ENCODE measurements at regions not wholly inside any gene's neighbourhood (a gene's known extent, or its start where the extent isn't known, plus 50 kb on each side); places are given as distances from the start of the nearest gene placed in this dataset.
A peak's percentile ranks its signal among the peaks of the same experiment; 100 is the strongest.
"Not testable (repeated sequence)": the region's sequence is repeated elsewhere in the genome, so short reads cannot be mapped to it uniquely, and the experiment has no call there.

DNA sequence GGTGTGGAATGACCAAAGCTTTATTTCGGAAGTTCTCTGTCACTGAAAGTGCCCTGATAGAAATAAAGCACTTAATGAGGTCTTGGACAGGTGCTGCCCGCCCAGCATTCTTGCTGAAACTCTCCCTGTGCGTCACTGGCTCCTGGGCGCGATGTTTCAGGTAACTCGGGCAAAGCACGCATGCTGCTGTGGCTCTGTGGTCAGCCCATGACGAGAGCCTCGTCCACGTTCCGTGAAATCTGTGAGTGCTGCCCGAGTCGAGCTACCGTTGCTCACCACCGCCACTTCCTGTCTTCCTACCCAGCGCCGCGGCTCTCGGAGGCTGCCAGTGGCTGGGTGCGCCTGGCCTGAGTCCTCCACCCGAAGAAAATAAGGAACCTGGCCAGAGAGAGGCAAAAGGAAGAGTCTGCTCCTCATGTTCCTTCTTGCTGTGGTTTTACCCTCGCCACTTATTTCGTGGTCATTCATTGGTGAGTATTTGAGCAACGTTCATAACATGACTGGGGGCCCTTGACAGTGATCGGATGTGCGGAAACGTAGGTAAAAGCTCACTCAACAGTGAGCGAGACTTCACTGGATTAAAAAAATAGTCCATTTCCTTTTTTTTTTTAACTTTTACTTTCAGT lies 95.5 kb downstream of the MAP3K8 start:
- H3K4me3 ChIP-seq (ENCODE audit: low read length): no peak overlapping the region
- no peak overlapping the region for H3K4ac ChIP-seq (ENCODE audit: low read depth, low read length)
- H2AK5ac ChIP-seq (ENCODE audit: low read length): no peak overlapping the region
- no CpG with 5 or more reads among the region's 28 CpGs for WGBS (ENCODE audit: extremely low coverage, insufficient coverage, low lambda C conversion rate)
- H3K27ac ChIP-seq (ENCODE audit: low read depth, low read length): no peak overlapping the region
- no peak overlapping the region for H2BK15ac ChIP-seq (replicated peaks; ENCODE audit: low read depth)
- no peaks in the 10 kb centered on the region for H3K27me3 ChIP-seq (ENCODE audit: insufficient read depth, low read length, poor library complexity)
- no peak overlapping the region for H3K4me2 ChIP-seq (ENCODE audit: low read length)
- H4K8ac ChIP-seq (ENCODE audit: low read depth, low read length): no peak overlapping the region
- H3K79me2 ChIP-seq (ENCODE audit: control insufficient read depth, insufficient read depth, low read length): no peaks in the 10 kb centered on the region
- no peak overlapping the region for H3K23ac ChIP-seq (ENCODE audit: low read length)
- no peak overlapping the region for H3K18ac ChIP-seq (ENCODE audit: low read length)
- no peaks in the 10 kb centered on the region for H3K4me1 ChIP-seq (ENCODE audit: control insufficient read depth, low read depth, low read length)
- no peak overlapping the region for H2BK120ac ChIP-seq (ENCODE audit: low read depth, low read length)
- no peak overlapping the region for H3K56ac ChIP-seq (ENCODE audit: low read length)
- no peak overlapping the region for H2BK5ac ChIP-seq (ENCODE audit: low read length)
- no peak for DNase-seq
- H3K9ac ChIP-seq (ENCODE audit: low read length): no peak overlapping the region
- H4K5ac ChIP-seq (ENCODE audit: low read length): no peak overlapping the region
- H3K79me1 ChIP-seq (ENCODE audit: low read length): no peaks in the 10 kb centered on the region
- H3K36me3 ChIP-seq (ENCODE audit: control insufficient read depth, insufficient read depth, low read length): no peaks in the 10 kb centered on the region

DNA sequence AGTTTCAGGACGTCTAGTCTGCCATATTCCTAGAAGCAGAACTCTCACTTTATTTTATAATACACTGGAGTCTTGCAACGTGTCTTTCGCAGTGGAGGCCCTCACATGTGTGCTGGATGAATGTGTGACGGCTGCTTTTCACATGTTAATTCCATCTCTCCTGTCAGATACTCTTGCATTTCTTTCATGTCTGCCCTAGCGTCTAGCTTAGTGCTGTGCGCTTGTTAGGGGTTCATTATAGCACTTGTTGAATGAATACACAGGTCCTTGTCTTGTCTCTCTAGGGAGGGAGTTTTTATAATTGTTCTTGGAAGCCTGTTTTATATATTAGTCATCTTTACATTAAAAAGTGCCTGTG lies 94.4 kb downstream of the MAP3K8 start:
- Histone ChIP-seq H2BK120ac (ENCODE audit: low read depth, low read length) (no peak overlapping the region), H3K56ac (ENCODE audit: low read length) (no peak overlapping the region), H3K4me2 (ENCODE audit: low read length) (no peak overlapping the region), H3K4ac (ENCODE audit: low read depth, low read length) (no peak overlapping the region), H2AK5ac (ENCODE audit: low read length) (no peak overlapping the region), H3K4me3 (ENCODE audit: low read length) (no peak overlapping the region), H4K8ac (ENCODE audit: low read depth, low read length) (no peak overlapping the region), H3K27me3 (ENCODE audit: insufficient read depth, low read length, poor library complexity) (no peaks in the 10 kb centered on the region), H3K79me2 (ENCODE audit: control insufficient read depth, insufficient read depth, low read length) (no peaks in the 10 kb centered on the region), H3K9ac (ENCODE audit: low read length) (no peak overlapping the region), H2BK15ac (replicated peaks; ENCODE audit: low read depth) (no peak overlapping the region), H3K79me1 (ENCODE audit: low read length) (no peaks in the 10 kb centered on the region), H3K23ac (ENCODE audit: low read length) (no peak overlapping the region), H4K5ac (ENCODE audit: low read length) (no peak overlapping the region), H3K4me1 (ENCODE audit: control insufficient read depth, low read depth, low read length) (no peaks in the 10 kb centered on the region), H3K36me3 (ENCODE audit: control insufficient read depth, insufficient read depth, low read length) (no peaks in the 10 kb centered on the region), H3K27ac (ENCODE audit: low read depth, low read length) (no peak overlapping the region), H3K18ac (ENCODE audit: low read length) (no peak overlapping the region), H2BK5ac (ENCODE audit: low read length) (no peak overlapping the region)
- DNase-seq: no peak
- no CpG with 5 or more reads among the region's 6 CpGs for WGBS (ENCODE audit: extremely low coverage, insufficient coverage, low lambda C conversion rate)

DNA sequence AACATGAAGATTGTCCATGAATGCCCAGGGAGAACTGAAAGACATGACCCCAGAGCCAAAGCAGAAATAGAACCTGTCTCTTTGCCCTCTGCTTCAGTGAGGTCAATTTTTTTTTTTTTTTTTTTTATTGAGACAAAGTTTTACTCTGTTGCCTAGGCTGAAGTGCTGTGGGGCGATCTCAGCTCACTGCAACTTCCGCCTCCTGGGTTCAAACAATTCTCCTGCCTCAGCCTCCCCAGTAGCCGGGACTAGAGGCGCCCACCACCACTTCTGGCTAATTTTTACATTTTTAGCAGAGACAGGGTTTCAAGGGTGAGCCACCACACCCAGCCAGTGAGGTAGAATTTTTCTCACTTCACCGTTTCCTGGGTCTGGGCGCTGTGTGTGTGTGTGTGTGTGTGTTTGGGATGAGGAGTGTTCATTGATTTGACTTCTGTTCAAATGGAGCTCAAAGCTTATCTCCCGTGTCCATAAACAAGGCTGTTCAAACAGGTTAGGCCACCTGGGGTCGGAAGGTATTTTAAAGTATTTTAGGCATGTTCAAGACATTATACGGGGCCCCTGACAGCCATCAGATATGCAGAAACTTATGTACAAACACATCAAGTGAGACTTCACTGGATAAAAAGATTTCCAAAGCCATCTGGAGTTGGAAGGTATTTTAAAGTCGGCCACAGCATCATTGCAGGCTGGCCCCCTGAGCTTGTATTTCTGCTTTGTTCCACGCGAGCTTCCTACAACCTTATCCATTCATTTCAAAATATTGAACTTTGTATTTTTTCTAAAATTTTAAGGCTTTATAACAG lies 93.8 kb downstream of the MAP3K8 start:
- H3K23ac ChIP-seq (ENCODE audit: low read length): no peak overlapping the region
- H3K56ac ChIP-seq (ENCODE audit: low read length): no peak overlapping the region
- no peak overlapping the region for H2BK15ac ChIP-seq (replicated peaks; ENCODE audit: low read depth)
- H3K4me3 ChIP-seq (ENCODE audit: low read length): no peak overlapping the region
- WGBS (ENCODE audit: extremely low coverage, insufficient coverage, low lambda C conversion rate): no CpG with 5 or more reads among the region's 12 CpGs
- no peaks in the 10 kb centered on the region for H3K27me3 ChIP-seq (ENCODE audit: insufficient read depth, low read length, poor library complexity)
- H3K4ac ChIP-seq (ENCODE audit: low read depth, low read length): no peak overlapping the region
- H2BK5ac ChIP-seq (ENCODE audit: low read length): no peak overlapping the region
- no peak for DNase-seq
- no peaks in the 10 kb centered on the region for H3K79me2 ChIP-seq (ENCODE audit: control insufficient read depth, insufficient read depth, low read length)
- no peaks in the 10 kb centered on the region for H3K36me3 ChIP-seq (ENCODE audit: control insufficient read depth, insufficient read depth, low read length)
- H2AK5ac ChIP-seq (ENCODE audit: low read length): no peak overlapping the region
- no peak overlapping the region for H4K5ac ChIP-seq (ENCODE audit: low read length)
- H2BK120ac ChIP-seq (ENCODE audit: low read depth, low read length): no peak overlapping the region
- H4K8ac ChIP-seq (ENCODE audit: low read depth, low read length): no peak overlapping the region
- H3K4me1 ChIP-seq (ENCODE audit: control insufficient read depth, low read depth, low read length): no peaks in the 10 kb centered on the region
- no peaks in the 10 kb centered on the region for H3K79me1 ChIP-seq (ENCODE audit: low read length)
- no peak overlapping the region for H3K18ac ChIP-seq (ENCODE audit: low read length)
- no peak overlapping the region for H3K9ac ChIP-seq (ENCODE audit: low read length)
- H3K4me2 ChIP-seq (ENCODE audit: low read length): no peak overlapping the region
- no peak overlapping the region for H3K27ac ChIP-seq (ENCODE audit: low read depth, low read length)

DNA sequence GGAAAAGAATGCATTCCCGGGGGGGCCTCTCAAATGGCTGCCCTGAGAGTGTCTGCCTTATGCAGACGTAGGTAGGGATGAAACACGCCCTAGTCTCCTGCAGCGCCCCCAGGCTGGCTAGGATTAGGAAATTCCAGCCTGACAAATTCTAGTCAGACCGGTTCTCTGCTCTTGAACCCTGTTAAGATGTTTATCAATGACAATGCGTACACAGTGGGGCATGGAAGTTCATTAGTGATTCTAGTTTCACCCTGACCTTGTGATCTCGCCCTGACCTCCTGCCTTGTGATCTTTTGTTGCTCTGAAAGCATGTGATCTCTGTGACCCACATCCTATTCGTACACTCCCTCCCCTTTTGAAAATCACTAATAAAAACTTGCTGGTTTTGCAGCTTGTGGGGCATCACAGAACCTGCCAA lies 88.7 kb downstream of the MAP3K8 start:
- H2AK5ac ChIP-seq (ENCODE audit: low read length); H3K36me3 ChIP-seq (ENCODE audit: control insufficient read depth, insufficient read depth, low read length); H2BK5ac ChIP-seq (ENCODE audit: low read length); H3K27ac ChIP-seq (ENCODE audit: low read depth, low read length); H2BK15ac ChIP-seq (replicated peaks; ENCODE audit: low read depth); H3K27me3 ChIP-seq (ENCODE audit: insufficient read depth, low read length, poor library complexity); H4K8ac ChIP-seq (ENCODE audit: low read depth, low read length); H3K9ac ChIP-seq (ENCODE audit: low read length); H3K4me2 ChIP-seq (ENCODE audit: low read length); H3K4me1 ChIP-seq (ENCODE audit: control insufficient read depth, low read depth, low read length); H4K5ac ChIP-seq (ENCODE audit: low read length); H3K4ac ChIP-seq (ENCODE audit: low read depth, low read length); H3K79me2 ChIP-seq (ENCODE audit: control insufficient read depth, insufficient read depth, low read length); H3K23ac ChIP-seq (ENCODE audit: low read length); H3K56ac ChIP-seq (ENCODE audit: low read length); H3K79me1 ChIP-seq (ENCODE audit: low read length); H3K4me3 ChIP-seq (ENCODE audit: low read length); H3K18ac ChIP-seq (ENCODE audit: low read length); H2BK120ac ChIP-seq (ENCODE audit: low read depth, low read length): not testable (repeated sequence)
- no CpG with 5 or more reads among the region's 8 CpGs for WGBS (ENCODE audit: extremely low coverage, insufficient coverage, low lambda C conversion rate)
- peak; percentile 85 for DNase-seq

DNA sequence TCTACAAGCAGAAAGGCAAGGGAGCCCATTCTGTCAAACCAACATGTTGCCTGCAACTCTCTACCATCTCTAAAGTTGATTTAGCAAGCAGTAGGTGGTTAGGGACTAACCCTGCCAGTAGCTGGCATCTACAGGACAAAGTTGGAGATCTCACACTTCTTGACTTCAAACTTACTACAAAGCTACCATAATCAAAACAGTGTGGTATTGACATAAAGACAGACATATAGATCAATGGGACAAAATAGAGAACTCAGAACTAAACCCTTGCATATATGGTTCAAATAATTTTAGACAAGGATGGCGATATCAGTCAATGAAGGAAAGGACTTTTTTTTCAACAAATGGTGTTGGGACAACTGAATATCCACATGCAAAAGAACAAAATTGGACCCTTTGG lies 84.9 kb downstream of the MAP3K8 start:
- H3K36me3 ChIP-seq (ENCODE audit: control insufficient read depth, insufficient read depth, low read length): no peaks in the 10 kb centered on the region
- H3K79me1 ChIP-seq (ENCODE audit: low read length): no peaks in the 10 kb centered on the region
- H2BK5ac ChIP-seq (ENCODE audit: low read length): no peak overlapping the region
- H3K4me3 ChIP-seq (ENCODE audit: low read length): no peak overlapping the region
- H3K27me3 ChIP-seq (ENCODE audit: insufficient read depth, low read length, poor library complexity): no peaks in the 10 kb centered on the region
- no peak for DNase-seq
- no peak overlapping the region for H3K9ac ChIP-seq (ENCODE audit: low read length)
- no peak overlapping the region for H3K18ac ChIP-seq (ENCODE audit: low read length)
- no CpG with 5 or more reads among the region's 1 CpG for WGBS (ENCODE audit: extremely low coverage, insufficient coverage, low lambda C conversion rate)
- no peak overlapping the region for H3K4me2 ChIP-seq (ENCODE audit: low read length)
- H2AK5ac ChIP-seq (ENCODE audit: low read length): no peak overlapping the region
- no peak overlapping the region for H4K8ac ChIP-seq (ENCODE audit: low read depth, low read length)
- no peaks in the 10 kb centered on the region for H3K79me2 ChIP-seq (ENCODE audit: control insufficient read depth, insufficient read depth, low read length)
- no peak overlapping the region for H3K23ac ChIP-seq (ENCODE audit: low read length)
- no peaks in the 10 kb centered on the region for H3K4me1 ChIP-seq (ENCODE audit: control insufficient read depth, low read depth, low read length)
- H3K56ac ChIP-seq (ENCODE audit: low read length): no peak overlapping the region
- no peak overlapping the region for H3K4ac ChIP-seq (ENCODE audit: low read depth, low read length)
- no peak overlapping the region for H2BK120ac ChIP-seq (ENCODE audit: low read depth, low read length)
- no peak overlapping the region for H4K5ac ChIP-seq (ENCODE audit: low read length)
- H3K27ac ChIP-seq (ENCODE audit: low read depth, low read length): no peak overlapping the region
- H2BK15ac ChIP-seq (replicated peaks; ENCODE audit: low read depth): no peak overlapping the region

Measured in mesendoderm (in vitro differentiated cells).